GM21515 (cell line): ENCODE measurements at regions not wholly inside any gene's neighbourhood (a gene's known extent, or its start where the extent isn't known, plus 50 kb on each side); places are given as distances from the start of the nearest gene placed in this dataset.
"Not testable (repeated sequence)": the region's sequence is repeated elsewhere in the genome, so short reads cannot be mapped to it uniquely, and the experiment has no call there.

Experiments used
- ATAC-seq: cut with Tn5 transposase; IDR thresholded peaks from one replicate; pipeline ENCODE4 v1.9.1; 2021; ENCODE audit not compliant: unreplicated experiment

DNA sequence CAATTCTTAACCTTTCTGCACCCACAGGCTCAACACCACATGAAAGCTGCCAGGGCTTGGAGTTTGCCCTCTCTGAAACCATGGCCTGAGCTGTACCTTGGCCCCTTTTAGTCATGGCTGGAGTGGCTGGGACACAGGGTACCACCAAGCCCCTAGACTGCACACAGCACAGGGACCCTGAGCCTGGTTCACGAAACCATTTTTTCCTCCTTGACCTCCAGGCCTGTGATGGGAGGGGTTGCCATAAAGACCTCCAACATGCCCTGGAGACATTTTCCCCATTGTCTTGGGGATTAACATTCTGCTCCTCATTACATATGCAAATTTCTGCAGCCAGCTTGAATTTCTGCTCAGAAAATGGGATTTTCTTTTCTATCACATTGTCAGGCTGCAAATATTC lies 113.4 kb downstream of the XPNPEP1 start:
- ATAC-seq, result not testable (repeated sequence)

GRCh38 chr10:109801191-109801590 lies 122.1 kb downstream of the XPNPEP1 start:
- not testable (repeated sequence) for ATAC-seq

DNA sequence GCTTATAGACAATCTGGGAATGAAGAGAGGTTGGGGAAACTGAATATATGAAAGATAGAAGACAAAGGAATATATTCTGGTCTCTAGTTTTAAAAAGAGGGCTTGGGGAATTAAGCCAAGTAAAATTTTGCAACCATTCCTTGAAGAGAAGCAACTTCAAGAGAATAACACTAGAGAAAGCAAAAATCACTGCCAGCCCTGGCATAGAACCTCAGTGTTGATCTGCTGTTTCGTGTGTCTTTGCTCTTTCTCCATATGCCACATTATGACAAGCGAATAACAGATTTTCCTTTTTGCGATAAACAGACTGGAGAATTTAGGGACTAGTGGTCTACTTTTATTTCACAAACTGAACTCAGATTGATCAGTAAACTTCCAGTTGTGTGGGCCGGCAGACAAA lies 132.7 kb downstream of the XPNPEP1 start:
- ATAC-seq, result no peak

- no peak for ATAC-seq
Measured at GRCh38 chr10:109784236-109784635, 139.1 kb downstream of the XPNPEP1 start.

- ATAC-seq, result no peak
Measured at GRCh38 chr10:109783286-109783685, 140.0 kb downstream of the XPNPEP1 start.

- no peak for ATAC-seq
Measured at GRCh38 chr10:109780997-109781396, 142.3 kb downstream of the XPNPEP1 start.

DNA sequence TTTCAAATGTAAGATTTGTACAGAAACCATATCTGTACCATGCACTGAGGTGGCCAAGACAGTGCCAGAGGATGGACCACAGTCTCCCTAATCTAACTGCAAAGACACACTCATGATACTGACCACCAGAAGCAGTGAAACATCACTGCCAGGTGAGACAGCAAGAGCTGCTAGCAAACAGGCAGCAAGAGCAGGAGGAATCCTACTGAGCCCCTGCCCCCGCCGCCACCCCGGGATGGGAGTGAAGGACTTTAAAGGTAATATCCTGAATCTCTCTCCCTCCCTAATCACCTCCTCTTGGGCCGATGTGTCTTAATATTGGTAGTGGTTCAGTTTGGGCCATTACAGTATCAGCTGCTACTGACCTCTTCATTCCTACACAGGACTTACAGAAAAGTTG lies 144.3 kb downstream of the XPNPEP1 start:
- no peak for ATAC-seq

GRCh38 chr10:109774121-109774440 lies 149.2 kb downstream of the XPNPEP1 start:
- no peak for ATAC-seq

DNA sequence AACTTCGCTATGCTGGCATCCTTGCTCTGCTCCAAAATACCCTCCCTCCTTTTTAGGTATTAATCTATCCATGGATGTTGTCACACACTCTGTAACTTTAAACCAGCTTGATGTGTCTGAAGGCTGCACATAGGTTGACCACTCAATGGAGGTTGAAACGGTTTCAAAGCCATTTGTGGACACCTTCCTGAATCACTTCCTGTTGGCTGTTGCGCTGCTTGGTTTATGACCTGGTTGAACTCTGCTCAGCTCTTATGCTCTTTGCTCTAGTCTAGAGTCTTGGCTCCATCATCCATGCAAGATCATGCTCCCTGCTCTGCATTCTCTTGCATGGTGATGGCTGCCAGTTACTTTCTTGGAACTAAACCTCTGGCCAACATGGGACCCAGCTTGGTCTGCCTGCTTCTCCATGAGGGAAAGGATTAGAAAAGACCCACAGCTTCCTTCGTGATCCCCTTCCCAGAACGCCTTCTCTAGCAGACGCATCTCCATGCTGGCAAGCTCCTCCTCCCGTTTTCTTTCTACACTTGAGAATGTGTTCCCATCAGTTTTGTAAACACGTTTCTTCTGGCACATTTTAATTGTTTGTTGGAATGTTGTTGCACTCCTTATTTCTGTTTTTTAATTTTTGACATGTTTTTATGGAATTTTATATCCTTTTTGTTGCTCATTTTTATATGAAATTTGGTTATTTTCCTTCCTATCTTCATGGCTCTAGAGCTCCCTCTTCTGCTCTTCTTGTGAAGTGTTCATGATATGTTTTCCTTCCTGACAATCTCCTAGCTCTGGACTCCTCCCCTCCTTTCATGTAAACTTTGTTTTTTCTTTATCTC lies 149.8 kb downstream of the XPNPEP1 start:
- no peak for ATAC-seq

- no peak for ATAC-seq
Measured at GRCh38 chr10:109770663-109771062, 152.6 kb downstream of the XPNPEP1 start.

DNA sequence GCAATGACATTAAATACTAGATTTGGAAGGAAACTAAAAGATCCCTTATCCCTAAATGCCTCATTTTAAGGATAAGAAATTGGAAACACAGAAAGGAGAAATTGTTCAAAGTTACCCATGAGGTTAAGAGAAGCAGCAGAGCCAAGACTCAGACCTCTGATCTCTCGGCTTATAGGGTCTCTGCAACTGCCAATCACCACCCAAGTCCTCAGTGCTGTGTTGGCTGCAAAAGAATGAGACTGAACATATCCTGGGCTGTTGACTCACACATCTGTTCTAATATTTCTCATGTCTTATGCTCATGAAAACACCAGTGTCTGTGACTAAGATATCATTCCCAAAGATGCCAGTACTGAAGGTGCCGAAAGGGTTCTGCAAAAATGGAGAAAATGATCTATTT lies 153.3 kb downstream of the XPNPEP1 start:
- ATAC-seq, result no peak

DNA sequence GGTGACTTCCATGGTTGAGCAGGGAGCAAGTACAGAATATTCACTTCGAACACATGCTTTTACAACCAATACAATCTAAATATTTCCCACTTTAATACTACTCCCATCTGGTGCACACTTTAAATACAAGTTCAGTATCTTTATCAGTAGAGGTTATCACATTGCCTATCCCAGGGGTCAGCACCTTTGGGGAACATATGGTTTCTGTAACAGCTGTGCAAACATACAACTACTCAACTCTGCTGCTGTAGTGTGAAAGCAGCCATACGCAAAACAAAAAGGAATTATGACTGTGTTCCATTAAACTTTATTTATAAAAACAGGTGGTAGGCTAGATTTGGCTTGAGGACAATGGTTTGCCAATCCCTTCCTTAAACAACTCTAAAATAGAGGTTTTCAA lies 157.5 kb downstream of the XPNPEP1 start:
- ATAC-seq, result no peak

DNA sequence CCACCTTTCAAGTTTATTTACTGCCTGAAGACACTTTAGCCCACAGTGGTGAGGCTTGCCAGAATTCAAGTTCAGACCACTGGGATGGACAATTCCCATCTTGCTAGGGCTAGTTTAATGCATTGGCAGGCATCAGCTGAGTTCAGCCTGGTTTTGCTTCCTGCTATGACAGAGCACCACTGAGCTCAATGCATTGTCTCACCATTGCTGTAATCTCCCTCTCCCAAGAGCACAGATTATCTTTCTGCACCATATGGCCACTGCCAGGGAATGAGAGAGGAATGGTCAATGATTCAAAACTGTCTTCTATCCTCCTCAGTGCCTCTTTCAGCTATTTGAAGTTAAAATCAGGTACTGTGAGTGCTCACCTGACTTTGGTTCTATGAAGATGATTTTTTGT lies 160.8 kb downstream of the XPNPEP1 start:
- no peak for ATAC-seq

- not testable (repeated sequence) for ATAC-seq
Measured at GRCh38 chr10:109757670-109758069, 165.6 kb downstream of the XPNPEP1 start.

DNA sequence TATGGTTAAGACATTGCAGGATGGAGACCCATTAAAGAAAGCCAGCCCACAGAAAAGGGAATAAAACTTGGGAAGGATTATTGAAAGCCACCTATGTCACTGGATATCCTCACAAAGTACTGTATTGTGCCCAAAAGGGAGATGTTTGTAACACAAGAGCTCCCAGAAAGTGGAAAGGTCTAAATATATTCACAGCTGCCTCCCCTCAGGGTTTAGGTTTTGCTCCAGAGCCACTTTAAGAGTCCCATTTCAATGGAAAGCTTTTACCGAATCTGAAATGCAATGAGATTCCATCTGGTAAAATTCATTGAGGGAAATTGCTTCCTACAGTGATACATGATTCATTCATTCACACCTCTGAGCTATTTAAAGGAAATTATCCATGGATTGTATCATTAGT lies 176.4 kb downstream of the XPNPEP1 start:
- ATAC-seq, result no peak

DNA sequence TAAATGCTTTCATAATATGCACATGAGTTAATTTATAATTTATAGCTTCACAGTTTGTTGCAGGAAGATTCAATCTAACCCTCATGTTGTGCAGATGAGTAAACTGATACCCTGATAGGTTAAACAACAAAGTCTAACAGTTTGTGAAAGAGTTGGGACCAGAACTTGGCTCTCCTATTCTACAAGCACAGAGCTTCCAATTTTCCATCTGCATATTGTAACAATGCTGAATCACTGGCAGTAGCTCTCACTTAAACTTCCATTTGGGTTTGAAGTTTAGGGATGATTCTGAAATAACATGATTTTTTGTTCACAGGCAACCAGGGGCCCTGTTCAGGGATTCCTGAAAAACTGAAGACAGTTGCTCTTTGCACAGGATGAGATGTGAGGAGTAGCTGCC lies 179.3 kb downstream of the XPNPEP1 start:
- no peak for ATAC-seq

DNA sequence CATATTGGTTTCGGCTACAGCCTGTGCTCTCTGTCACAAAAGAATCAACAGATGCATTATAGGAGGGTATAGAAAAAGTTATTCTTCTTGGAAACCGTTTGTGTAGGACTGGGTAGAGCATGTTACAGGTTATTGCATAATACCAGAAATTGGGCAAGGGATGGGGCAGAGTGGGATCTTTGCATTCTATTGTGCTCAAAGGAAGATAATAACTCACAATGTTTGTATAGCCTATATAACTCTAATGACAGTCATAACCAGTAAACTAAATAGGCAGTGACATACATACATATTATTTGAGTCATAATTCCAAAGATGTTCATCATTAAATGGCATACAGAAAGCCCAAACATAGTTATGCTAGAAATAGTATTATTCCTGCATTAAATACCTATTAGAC lies 179.7 kb downstream of the XPNPEP1 start:
- no peak for ATAC-seq

GRCh38 chr10:109743146-109743545 lies 180.2 kb downstream of the XPNPEP1 start:
- ATAC-seq, result no peak

GRCh38 chr10:109741712-109742111 lies 181.6 kb downstream of the XPNPEP1 start:
- no peak for ATAC-seq

DNA sequence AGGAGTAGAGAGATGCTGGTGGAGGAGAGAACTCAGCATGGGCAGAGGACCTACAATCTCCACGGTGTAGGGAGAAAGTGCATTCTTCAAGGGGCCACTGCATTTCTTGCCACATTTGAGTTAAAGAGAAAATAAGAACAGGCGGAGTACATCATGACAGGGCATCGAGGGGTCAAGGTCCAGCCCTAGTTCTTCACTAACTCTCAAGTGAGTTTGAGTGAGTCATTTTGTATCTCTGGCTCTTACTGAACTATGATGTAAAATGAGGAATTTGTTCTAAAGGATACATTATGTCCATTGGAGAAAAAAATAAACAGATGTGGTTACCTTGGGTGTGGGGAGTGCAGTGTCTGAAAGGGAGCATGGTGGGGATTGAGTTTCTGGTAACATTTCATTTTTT lies 182.9 kb downstream of the XPNPEP1 start:
- no peak for ATAC-seq

DNA sequence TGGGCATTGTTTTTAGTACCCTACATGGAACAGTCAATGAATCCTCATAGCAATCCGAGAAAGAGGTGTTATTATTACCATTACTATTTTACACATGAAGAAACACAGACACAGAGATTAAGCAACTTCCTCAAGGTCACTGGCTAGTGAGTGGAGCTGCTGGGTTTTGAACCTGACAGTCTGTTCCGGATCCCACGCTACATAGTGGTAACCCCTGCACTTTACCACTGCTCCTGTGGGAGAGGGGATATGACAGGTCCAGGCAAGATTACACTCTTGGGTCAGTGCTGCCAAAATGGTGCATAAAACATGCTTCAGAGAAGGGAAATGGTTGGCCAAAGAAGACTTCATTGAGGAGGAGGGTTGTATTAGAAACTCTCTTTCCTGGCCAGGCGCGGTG lies 185.7 kb downstream of the XPNPEP1 start:
- ATAC-seq, result no peak

DNA sequence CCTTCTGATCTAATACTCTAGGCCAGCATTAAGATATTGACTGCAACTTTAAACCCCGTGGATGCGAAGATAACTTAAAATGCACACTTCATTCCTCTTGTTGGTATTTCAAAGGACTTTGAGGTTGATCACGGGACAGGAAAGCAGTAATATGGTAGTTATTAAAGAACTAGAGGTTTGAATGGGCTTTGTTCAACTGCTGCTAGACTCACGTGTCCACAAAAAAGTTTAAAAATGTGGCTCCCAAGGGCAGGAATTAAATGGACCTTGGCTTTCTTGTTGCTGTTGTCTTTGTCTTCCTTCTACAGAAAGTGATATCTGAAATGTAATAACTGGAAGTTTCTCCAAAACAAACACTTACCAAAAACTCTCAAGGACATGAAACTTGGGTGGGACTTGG lies 186.3 kb downstream of the XPNPEP1 start:
- no peak for ATAC-seq

GRCh38 chr10:109735776-109736175 lies 187.5 kb downstream of the XPNPEP1 start:
- ATAC-seq, result no peak
